ENCODE measurements at regions not wholly inside any gene's neighbourhood (a gene's known extent, or its start where the extent isn't known, plus 50 kb on each side); places are given as distances from the start of the nearest gene placed in this dataset.

- DNase-seq: no peak
- ATAC-seq (replicated peaks): no peak
- no peak overlapping the region for H3K27ac Mint-ChIP-seq
- no peaks in the 10 kb centered on the region for H3K27me3 Mint-ChIP-seq
- peaks cover 0 to 2% of the 10 kb centered on the region in 2 donors for H3K36me3 Mint-ChIP-seq
- H3K4me3 Mint-ChIP-seq: no peak overlapping the region
- no peaks in the 10 kb centered on the region for H3K9me3 Mint-ChIP-seq
- H3K4me1 Mint-ChIP-seq: peaks cover 5 to 14% of the 10 kb centered on the region in 2 donors
These were observed 66.7 kb downstream of the CD164 start for GRCh38 chr6:109315341-109316110.

- H3K4me1 Mint-ChIP-seq: peaks cover 5 to 14% of the 10 kb centered on the region in 2 donors
- ATAC-seq (replicated peaks) (no peak), DNase-seq (no peak)
- H3K9me3 Mint-ChIP-seq: no peaks in the 10 kb centered on the region
- no peaks in the 10 kb centered on the region for H3K27me3 Mint-ChIP-seq
- H3K27ac Mint-ChIP-seq: no peak overlapping the region
- H3K4me3 Mint-ChIP-seq: no peak overlapping the region
- H3K36me3 Mint-ChIP-seq: no peaks in the 10 kb centered on the region
These were observed 68.0 kb downstream of the CD164 start for GRCh38 chr6:109314313-109314712.

GRCh38 chr6:109313139-109313538 is 69.1 kb downstream of the CD164 start:
- no peak for ATAC-seq (replicated peaks)

GRCh38 chr6:109311471-109311870 is 70.8 kb downstream of the CD164 start:
- H3K27ac Mint-ChIP-seq: no peak overlapping the region
- H3K9me3 Mint-ChIP-seq: no peaks in the 10 kb centered on the region
- peaks cover 0 to under 1% of the 10 kb centered on the region in 2 donors for H3K4me1 Mint-ChIP-seq
- no peak for DNase-seq
- H3K36me3 Mint-ChIP-seq: no peaks in the 10 kb centered on the region
- H3K4me3 Mint-ChIP-seq: no peak overlapping the region
- H3K27me3 Mint-ChIP-seq: no peaks in the 10 kb centered on the region
- no peak for ATAC-seq (replicated peaks)

More at GRCh38 chr6:109313139-109313538, 69.1 kb downstream of the CD164 start:
- Mint-ChIP-seq H3K4me1 (peaks cover 0 to 5% of the 10 kb centered on the region in 2 donors), H3K4me3 (no peak overlapping the region), H3K27ac (no peak overlapping the region), H3K9me3 (no peaks in the 10 kb centered on the region), H3K36me3 (no peaks in the 10 kb centered on the region), H3K27me3 (no peaks in the 10 kb centered on the region)
- no peak for DNase-seq

GRCh38 chr6:109309917-109310316 is 72.3 kb downstream of the CD164 start:
- no peaks in the 10 kb centered on the region for H3K36me3 Mint-ChIP-seq
- H3K4me1 Mint-ChIP-seq: peaks cover 2 to 11% of the 10 kb centered on the region in 2 donors
- no peak overlapping the region for H3K4me3 Mint-ChIP-seq
- no peak for ATAC-seq (replicated peaks)
- no peak overlapping the region for H3K27ac Mint-ChIP-seq
- no peak for DNase-seq
- H3K27me3 Mint-ChIP-seq: no peaks in the 10 kb centered on the region
- no peaks in the 10 kb centered on the region for H3K9me3 Mint-ChIP-seq

- no peaks in the 10 kb centered on the region for H3K27me3 Mint-ChIP-seq
- H3K27ac Mint-ChIP-seq: no peak overlapping the region
- no peaks in the 10 kb centered on the region for H3K36me3 Mint-ChIP-seq
- no peak overlapping the region for H3K4me3 Mint-ChIP-seq
- H3K4me1 Mint-ChIP-seq: peaks cover 18 to 29% of the 10 kb centered on the region in 2 donors
- no peaks in the 10 kb centered on the region for H3K9me3 Mint-ChIP-seq
- DNase-seq (no peak), ATAC-seq (replicated peaks) (no peak)
These were observed 74.2 kb downstream of the CD164 start for GRCh38 chr6:109308018-109308492.

- H3K27me3 Mint-ChIP-seq: no peaks in the 10 kb centered on the region
- H3K4me3 Mint-ChIP-seq: no peak overlapping the region
- H3K27ac Mint-ChIP-seq: no peak overlapping the region
- no peaks in the 10 kb centered on the region for H3K9me3 Mint-ChIP-seq
- DNase-seq (no peak), ATAC-seq (replicated peaks) (peak in 1 of 2 donors; percentile 39)
- H3K4me1 Mint-ChIP-seq: peaks cover 18 to 29% of the 10 kb centered on the region in 2 donors
- H3K36me3 Mint-ChIP-seq: no peaks in the 10 kb centered on the region
These were observed 75.5 kb downstream of the CD164 start for GRCh38 chr6:109306733-109307132.

GRCh38 chr6:109305028-109305427 is 77.2 kb downstream of the CD164 start:
- DNase-seq (no peak), ATAC-seq (replicated peaks) (no peak)
- peaks cover 23 to 33% of the 10 kb centered on the region in 2 donors for H3K4me1 Mint-ChIP-seq
- no peak overlapping the region for H3K27ac Mint-ChIP-seq
- no peaks in the 10 kb centered on the region for H3K27me3 Mint-ChIP-seq
- no peaks in the 10 kb centered on the region for H3K36me3 Mint-ChIP-seq
- no peak overlapping the region for H3K4me3 Mint-ChIP-seq
- H3K9me3 Mint-ChIP-seq: no peaks in the 10 kb centered on the region

- Mint-ChIP-seq H3K4me1 (peaks cover 26 to 39% of the 10 kb centered on the region in 2 donors), H3K27me3 (no peaks in the 10 kb centered on the region), H3K9me3 (no peaks in the 10 kb centered on the region), H3K4me3 (peak overlapping the region in 1 of 2 donors; percentile 24), H3K36me3 (no peaks in the 10 kb centered on the region), H3K27ac (no peak overlapping the region)
- peak; percentile 19 for DNase-seq
- ATAC-seq (replicated peaks): peak; percentile 70 to 78
These were observed 77.8 kb downstream of the CD164 start for GRCh38 chr6:109304284-109305015.

- ATAC-seq (replicated peaks) (no peak), DNase-seq (no peak)
- H3K36me3 Mint-ChIP-seq: no peaks in the 10 kb centered on the region
- no peaks in the 10 kb centered on the region for H3K9me3 Mint-ChIP-seq
- H3K4me1 Mint-ChIP-seq: peaks cover 28 to 44% of the 10 kb centered on the region in 2 donors
- H3K27me3 Mint-ChIP-seq: peaks cover 0 to under 1% of the 10 kb centered on the region in 2 donors
- no peak overlapping the region for H3K4me3 Mint-ChIP-seq
- H3K27ac Mint-ChIP-seq: peak overlapping the region; percentile 47
These were observed 78.5 kb downstream of the CD164 start for GRCh38 chr6:109303640-109304283.

- no peaks in the 10 kb centered on the region for H3K9me3 Mint-ChIP-seq
- peak overlapping the region; percentile 47 for H3K27ac Mint-ChIP-seq
These were observed 79.1 kb downstream of the CD164 start for GRCh38 chr6:109303164-109303563.

GRCh38 chr6:109302176-109302575 is 80.1 kb downstream of the CD164 start:
- Mint-ChIP-seq H3K36me3 (no peaks in the 10 kb centered on the region), H3K9me3 (no peaks in the 10 kb centered on the region), H3K4me1 (peaks cover 28 to 44% of the 10 kb centered on the region in 2 donors), H3K27ac (no peak overlapping the region), H3K27me3 (peaks cover 9 to 11% of the 10 kb centered on the region in 2 donors), H3K4me3 (no peak overlapping the region)
- ATAC-seq (replicated peaks): no peak
- DNase-seq: no peak

More at GRCh38 chr6:109303164-109303563, 79.1 kb downstream of the CD164 start:
- Mint-ChIP-seq H3K27me3 (peaks cover 5 to 6% of the 10 kb centered on the region in 2 donors), H3K4me3 (no peak overlapping the region), H3K36me3 (no peaks in the 10 kb centered on the region), H3K4me1 (peaks cover 28 to 44% of the 10 kb centered on the region in 2 donors)
- ATAC-seq (replicated peaks): no peak
- DNase-seq: no peak

- Mint-ChIP-seq H3K4me3 (no peak overlapping the region), H3K27ac (no peak overlapping the region), H3K4me1 (peaks cover 28 to 43% of the 10 kb centered on the region in 2 donors), H3K36me3 (no peaks in the 10 kb centered on the region), H3K27me3 (peaks cover 15 to 19% of the 10 kb centered on the region in 2 donors), H3K9me3 (no peaks in the 10 kb centered on the region)
- ATAC-seq (replicated peaks): no peak
- DNase-seq: no peak
These were observed 80.8 kb downstream of the CD164 start for GRCh38 chr6:109301418-109301817.

GRCh38 chr6:109300874-109301273 is 81.4 kb downstream of the CD164 start:
- Mint-ChIP-seq H3K27ac (no peak overlapping the region), H3K4me3 (no peak overlapping the region), H3K27me3 (peaks cover 16 to 21% of the 10 kb centered on the region in 2 donors), H3K9me3 (no peaks in the 10 kb centered on the region), H3K4me1 (peaks cover 28 to 38% of the 10 kb centered on the region in 2 donors), H3K36me3 (no peaks in the 10 kb centered on the region)
- no peak for DNase-seq
- no peak for ATAC-seq (replicated peaks)

Measured in stimulated activated naive B cell treated with anti-CD40 and anti-IgM and Interleukin-4, amounts not matched to agents 10 μg/mL and 1 μg/mL and 100 μg/mL, for 72 hours (primary cell).